IMR-90 (cell line): ENCODE measurements at regions not wholly inside any gene's neighbourhood (a gene's known extent, or its start where the extent isn't known, plus 50 kb on each side); places are given as distances from the start of the nearest gene placed in this dataset.

ENCODE experiments used
- ATAC-seq: fragments of 200-7000 bp; cut with Tn5 transposase; 2 replicates; pipeline ENCODE4 v1.9.1; 2020; ENCODE audit warnings: low read depth, mild to moderate bottlenecking, moderate library complexity
- BruUV-seq: library from RNA; stranded (reverse); fragments of 400-500 nt; replicated peaks from 2 replicates; lab custom pipeline; 2021; lab: Mats Ljungman, UMichigan
- CTCF ChIA-PET: fragments of 300-600 bp; formaldehyde crosslinking; extraction: SDS; loops from one replicate; lab custom pipeline; 2021; ENCODE audit warnings: antibody characterized with exemption; lab: Yijun Ruan, JAX
- POLR2A ChIA-PET: fragments of 300-600 bp; sonication (Branson Sonifier 250); formaldehyde crosslinking; loops from one replicate; lab custom pipeline; 2022; ENCODE audit warnings: antibody characterized with exemption; ENCODE audit not compliant: unreplicated experiment; lab: Charles Lee
- DNase-seq: peaks from one replicate; pipeline ENCODE4 v3.0.0; 2013
- H2AFZ ChIP-seq: replicated peaks from 2 replicates; pipeline ENCODE3; 2013; ENCODE audit warnings: low read length, mild to moderate bottlenecking; ENCODE audit not compliant: poor library complexity
- H2AK5ac ChIP-seq: 2 replicates; pipeline ENCODE4 v1.6.1; 2013; ENCODE audit warnings: low read depth, low read length, inconsistent platforms
- H2AK9ac ChIP-seq: replicated peaks from 2 replicates; pipeline ENCODE3; 2013; ENCODE audit warnings: mild to moderate bottlenecking, low read depth, low read length, moderate library complexity; ENCODE audit not compliant: poor library complexity
- H2BK120ac ChIP-seq: 2 replicates; pipeline ENCODE4 v1.6.1; 2013; ENCODE audit warnings: low read depth, low read length, inconsistent platforms
- H2BK15ac ChIP-seq: 3 replicates; pipeline ENCODE4 v1.6.1; 2013; ENCODE audit warnings: low read depth, low read length, inconsistent platforms
- H2BK20ac ChIP-seq: 2 replicates; pipeline ENCODE4 v1.6.1; 2013; ENCODE audit warnings: low read depth, mild to moderate bottlenecking, inconsistent platforms, low read length, moderate library complexity
- H2BK5ac ChIP-seq: 2 replicates; pipeline ENCODE4 v1.6.1; 2013; ENCODE audit warnings: mild to moderate bottlenecking, low read depth, low read length, inconsistent platforms; ENCODE audit not compliant: poor library complexity, severe bottlenecking
- H3K14ac ChIP-seq: replicated peaks from 2 replicates; pipeline ENCODE4 v1.6.1; 2013; ENCODE audit warnings: low read depth, low read length, inconsistent platforms
- H3K18ac ChIP-seq: 2 replicates; pipeline ENCODE4 v1.6.1; 2013; ENCODE audit warnings: low read depth, low read length, control low read depth
- H3K23ac ChIP-seq: 2 replicates; pipeline ENCODE4 v1.6.1; 2013; ENCODE audit warnings: low read depth, low read length, inconsistent platforms
- H3K27ac ChIP-seq: 2 replicates; pipeline ENCODE4 v1.5.1; 2013; ENCODE audit warnings: mild to moderate bottlenecking, control low read depth, low read length; ENCODE audit not compliant: insufficient read depth
- H3K27me3 ChIP-seq: 2 replicates; pipeline ENCODE4 v1.6.1; 2013; ENCODE audit warnings: low read length; ENCODE audit not compliant: control insufficient read depth, insufficient read depth
- H3K36me3 ChIP-seq: 2 replicates; pipeline ENCODE4 v1.6.1; 2013; ENCODE audit warnings: low read length, mixed read lengths; ENCODE audit not compliant: control insufficient read depth, insufficient read depth
- H3K4ac ChIP-seq: 2 replicates; pipeline ENCODE4 v1.6.1; 2013; ENCODE audit warnings: low read depth, low read length, inconsistent platforms
- H3K4me1 ChIP-seq: 2 replicates; pipeline ENCODE4 v1.6.1; 2013; ENCODE audit warnings: low read length, mixed read lengths; ENCODE audit not compliant: control insufficient read depth, insufficient read depth
- H3K4me2 ChIP-seq: 2 replicates; pipeline ENCODE4 v1.6.1; 2013; ENCODE audit warnings: low read depth, mild to moderate bottlenecking, control low read depth, low read length, moderate library complexity
- H3K4me3 ChIP-seq: 2 replicates; pipeline ENCODE4 v1.5.1; 2013; ENCODE audit warnings: low read depth, mild to moderate bottlenecking, control low read depth, low read length, moderate library complexity; ENCODE audit not compliant: insufficient read depth
- H3K56ac ChIP-seq: 2 replicates; pipeline ENCODE4 v1.6.1; 2013; ENCODE audit warnings: low read length, inconsistent platforms; ENCODE audit not compliant: insufficient read depth; ENCODE audit errors: extremely low read depth
- H3K79me1 ChIP-seq, 2 experiments: 2 replicates each; pipeline ENCODE4 v1.6.1; 2013; ENCODE audit warnings: low read length in 2 of 2, inconsistent platforms in 1 of 2, low read depth in 1 of 2
- H3K9ac ChIP-seq: 2 replicates; pipeline ENCODE4 v1.6.1; 2013; ENCODE audit warnings: low read depth, low read length, control low read depth
- H3K9me1 ChIP-seq: 2 replicates; pipeline ENCODE4 v1.6.1; 2013; ENCODE audit warnings: low read length, inconsistent platforms; ENCODE audit not compliant: insufficient read depth
- H3K9me3 ChIP-seq: 2 replicates; pipeline ENCODE4 v1.6.1; 2013; ENCODE audit warnings: low read length; ENCODE audit not compliant: control insufficient read depth, insufficient read depth
- H4K20me1 ChIP-seq: 2 replicates; pipeline ENCODE4 v1.6.1; 2013; ENCODE audit warnings: low read length, inconsistent platforms; ENCODE audit not compliant: insufficient read depth
- H4K5ac ChIP-seq: 2 replicates; pipeline ENCODE4 v1.6.1; 2013; ENCODE audit warnings: mild to moderate bottlenecking, low read depth, low read length, control low read depth
- H4K8ac ChIP-seq, 2 experiments: 2 replicates each; pipeline ENCODE4 v1.6.1; 2013; ENCODE audit warnings: low read depth in 2 of 2, low read length in 2 of 2, control low read depth in 1 of 2, inconsistent platforms in 1 of 2
- H4K91ac ChIP-seq: 2 replicates; pipeline ENCODE4 v1.6.1; 2013; ENCODE audit warnings: low read depth, low read length, inconsistent platforms; ENCODE audit not compliant: insufficient read depth
- BHLHE40 ChIP-seq: fragments of 150-350 bp; IDR thresholded peaks from 2 replicates; pipeline ENCODE4 v1.6.1; 2016; ENCODE audit warnings: mild to moderate bottlenecking, low read depth, low read length
- CTCF ChIP-seq: conservative IDR thresholded peaks from 2 replicates; pipeline ENCODE4 v1.5.1; 2012; ENCODE audit warnings: mild to moderate bottlenecking, low read depth, low read length, improper control_type of control experiment
- ELK1 ChIP-seq: fragments of 150-350 bp; IDR thresholded peaks from 2 replicates; pipeline ENCODE4 v1.6.1; 2016; ENCODE audit warnings: low read depth, mild to moderate bottlenecking, low read length, moderate library complexity, borderline replicate concordance
- FOS ChIP-seq: fragments of 150-350 bp; IDR thresholded peaks from 2 replicates; pipeline ENCODE4 v1.6.1; 2016; ENCODE audit warnings: low read depth, low read length
- POLR2A ChIP-seq: IDR thresholded peaks from 2 replicates; pipeline ENCODE4 v1.6.1; 2012; ENCODE audit warnings: mild to moderate bottlenecking, low read depth, low read length
- WGBS, 2 experiments: methylation state at CpG; one replicate each; pipeline versions ENCODE4 v1.1.5 to v1.1.7; 2013; ENCODE audit warnings: missing lambda C conversion rate in 2 of 2; ENCODE audit not compliant: insufficient read length in 1 of 2; ENCODE audit errors: extremely low coverage in 2 of 2; 5-methylcytosine and 5-hydroxymethylcytosine counted together
- dilution Hi-C: fragments of 300-500 bp; cut with HindIII; formaldehyde crosslinking; loops from one replicate; pipeline ENCODE4 v1.14.3; 2018; ENCODE audit warnings: low sequenced_read_pairs; ENCODE audit not compliant: unreplicated experiment
- in situ Hi-C: fragments of 300-500 bp; cut with MboI; formaldehyde crosslinking; loops from 3 replicates; pipeline ENCODE4 v1.14.3; 2019; ENCODE audit warnings: low sequenced_read_pairs, inconsistent platforms, mixed read lengths
- intact Hi-C: fragments of 100-400 bp; cut with micrococcal nuclease; formaldehyde crosslinking; loops from 2 replicates; pipeline ENCODE4 v1.10.0; 2022

GRCh38 chr1:218514689-218515088, 169.6 kb downstream of the TGFB2 start:
- ChIA-PET POLR2A (no interaction called here), CTCF (no interaction called here)
- no peak overlapping the region for H2AFZ ChIP-seq
- H3K9ac ChIP-seq: no peak overlapping the region
- dilution Hi-C loops (no loop called here), in situ Hi-C loops (no loop called here), intact Hi-C loops (no loop called here)
- no peak for DNase-seq
- H3K4me3 ChIP-seq: no peak overlapping the region
- no peaks in the 10 kb centered on the region for H3K9me1 ChIP-seq
- H4K5ac ChIP-seq: no peak overlapping the region
- H4K20me1 ChIP-seq: no peaks in the 10 kb centered on the region
- no peaks in the 10 kb centered on the region for H3K79me1 ChIP-seq
- BruUV-seq: no TSS peak
- no peak overlapping the region for H4K8ac ChIP-seq
- no peak overlapping the region for H2BK5ac ChIP-seq
- no peak overlapping the region for H4K91ac ChIP-seq
- no peak overlapping the region for H3K56ac ChIP-seq
- no peaks in the 10 kb centered on the region for H3K36me3 ChIP-seq
- no peak overlapping the region for H3K18ac ChIP-seq
- no peak overlapping the region for H2BK120ac ChIP-seq
- no peak overlapping the region for H2AK9ac ChIP-seq
- H2AK5ac ChIP-seq: no peak overlapping the region
- ATAC-seq: no peak
- H3K27ac ChIP-seq: no peak overlapping the region
- H2BK20ac ChIP-seq: no peak overlapping the region
- H3K27me3 ChIP-seq: no peaks in the 10 kb centered on the region
- peak overlapping the region; percentile 16; the same call in 1 of the 2 replicates for H3K4ac ChIP-seq
- H3K4me2 ChIP-seq: no peak overlapping the region
- TF ChIP-seq FOS: no peak
- no peak for TF ChIP-seq CTCF
- no peak for TF ChIP-seq ELK1
- no peak for TF ChIP-seq BHLHE40
- no peak for TF ChIP-seq POLR2A
- no peak overlapping the region for H3K14ac ChIP-seq
- H2BK15ac ChIP-seq: no peak overlapping the region
- WGBS, 2 experiments: no CpG with 5 or more reads among the region's 2 CpGs
- H3K9me3 ChIP-seq: no peaks in the 10 kb centered on the region
- 0 out of 2 replicates have a peak overlapping the region, but pooled peaks have one; percentile 7 for H3K23ac ChIP-seq
- 0 out of 2 replicates have a peak, but pooled peaks cover 1% of the 10 kb centered on the region for H3K4me1 ChIP-seq
